SIG-M5 (cell line): ENCODE measurements at regions not wholly inside any gene's neighbourhood (a gene's known extent, or its start where the extent isn't known, plus 50 kb on each side); places are given as distances from the start of the nearest gene placed in this dataset.
"Not testable (repeated sequence)": the region's sequence is repeated elsewhere in the genome, so short reads cannot be mapped to it uniquely, and the experiment has no call there.

Experiments
- DNase-seq: peaks from one replicate; lab custom pipeline; 2025; lab: John Stamatoyannopoulos, UW

- DNase-seq = no peak
Measured at GRCh38 chr1:60541831-60542532, 468.4 kb upstream of the C1orf87 start.

GRCh38 chr1:60540141-60540540 lies 466.6 kb upstream of the C1orf87 start:
- DNase-seq = no peak

- no peak for DNase-seq
Measured at GRCh38 chr1:60535713-60536112, 462.1 kb upstream of the C1orf87 start.

- no peak for DNase-seq
Measured at GRCh38 chr1:60527567-60527966, 454.0 kb upstream of the C1orf87 start.

GRCh38 chr1:60516996-60517395 lies 443.4 kb upstream of the C1orf87 start:
- no peak for DNase-seq

GRCh38 chr1:60510162-60510561 lies 436.6 kb upstream of the C1orf87 start:
- DNase-seq = no peak

GRCh38 chr1:60504206-60504840 lies 430.8 kb upstream of the C1orf87 start:
- DNase-seq = no peak

GRCh38 chr1:60503266-60503925 lies 429.8 kb upstream of the C1orf87 start:
- no peak for DNase-seq

- no peak for DNase-seq
Measured at GRCh38 chr1:60502506-60502905, 428.9 kb upstream of the C1orf87 start.

GRCh38 chr1:60489916-60490480 lies 416.4 kb upstream of the C1orf87 start:
- not testable (repeated sequence) for DNase-seq

GRCh38 chr1:60488847-60489246 lies 415.3 kb upstream of the C1orf87 start:
- DNase-seq = no peak

- DNase-seq = no peak
Measured at GRCh38 chr1:60487565-60488345, 414.2 kb upstream of the C1orf87 start.

GRCh38 chr1:60483509-60483908 lies 409.9 kb upstream of the C1orf87 start:
- no peak for DNase-seq

- DNase-seq = no peak
Measured at GRCh38 chr1:60470246-60470645, 396.7 kb upstream of the C1orf87 start.

GRCh38 chr1:60463786-60464185 lies 390.2 kb upstream of the C1orf87 start:
- no peak for DNase-seq

GRCh38 chr1:60463146-60463545 lies 389.6 kb upstream of the C1orf87 start:
- DNase-seq = no peak

- DNase-seq = no peak
Measured at GRCh38 chr1:60461925-60462595, 388.5 kb upstream of the C1orf87 start.

GRCh38 chr1:60458111-60458510 lies 384.5 kb upstream of the C1orf87 start:
- DNase-seq = no peak

- DNase-seq = no peak
Measured at GRCh38 chr1:60449876-60450275, 376.3 kb upstream of the C1orf87 start.

GRCh38 chr1:60448850-60449249 lies 375.3 kb upstream of the C1orf87 start:
- no peak for DNase-seq

- no peak for DNase-seq
Measured at GRCh38 chr1:60444680-60445079, 371.1 kb upstream of the C1orf87 start.

- DNase-seq = no peak
Measured at GRCh38 chr1:60436186-60436585, 362.6 kb upstream of the C1orf87 start.
